ENCODE measurements at regions not wholly inside any gene's neighbourhood (a gene's known extent, or its start where the extent isn't known, plus 50 kb on each side); places are given as distances from the start of the nearest gene placed in this dataset.
A peak's percentile ranks its signal among the peaks of the same experiment; 100 is the strongest.

DNA sequence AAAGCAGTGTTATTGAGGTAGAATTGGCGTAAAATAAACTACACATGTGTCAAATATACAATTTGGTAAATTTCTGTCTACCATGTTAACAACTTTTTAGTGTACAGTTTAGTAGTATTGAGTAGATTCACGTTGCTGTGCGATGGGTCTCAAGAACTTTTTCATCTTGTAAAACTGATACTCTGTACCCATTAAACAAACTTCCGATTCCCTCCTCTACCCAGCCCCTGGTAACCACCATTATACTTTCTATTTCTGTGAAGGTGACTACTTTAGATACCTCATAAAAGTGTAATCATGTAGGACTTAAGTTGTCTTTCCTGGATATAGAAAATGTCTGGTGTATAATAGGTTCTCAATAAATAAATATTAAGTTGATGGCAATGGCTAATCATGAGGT is 408.5 kb upstream of the POT1 start:
- H3K27ac ChIP-seq: no peak overlapping the region
- TF ChIP-seq CTCF (IDR thresholded peaks at IDR 0.05): no peak
- H3K4me1 ChIP-seq: no peaks in the 10 kb centered on the region
- no peak for DNase-seq
- no peak for ATAC-seq
- intact Hi-C loops (cut with DNase I): no loop called here
- H3K27me3 ChIP-seq: no peaks in the 10 kb centered on the region
- H3K9me3 ChIP-seq: peaks cover 0 to 7% of the 10 kb centered on the region in 2 donors
- H3K4me3 ChIP-seq: no peak overlapping the region
- no peaks in the 10 kb centered on the region for H3K36me3 ChIP-seq

DNA sequence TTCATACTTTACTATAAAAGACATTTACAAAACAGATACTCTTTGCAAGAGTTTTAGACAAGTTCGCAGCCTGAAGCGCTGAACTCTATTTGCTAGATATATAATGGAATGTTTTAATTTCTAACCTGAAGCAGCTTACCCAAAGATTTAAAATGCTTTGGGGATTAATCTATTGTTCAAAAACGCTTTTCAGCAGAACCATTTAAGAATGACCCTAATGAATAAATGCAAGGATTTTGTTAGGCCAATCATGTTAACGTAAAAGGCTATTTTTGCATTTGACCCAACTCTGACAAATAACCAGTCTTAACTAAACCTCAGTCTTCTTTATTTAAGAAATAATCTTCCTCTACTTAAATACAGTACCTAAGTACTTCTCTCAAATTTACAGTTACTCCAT is 406.7 kb upstream of the POT1 start:
- H3K27me3 ChIP-seq: no peaks in the 10 kb centered on the region
- no peak for ATAC-seq
- intact Hi-C loops (cut with DNase I): no loop called here

GRCh38 chr7:125326666-125327255 is 397.1 kb upstream of the POT1 start:
- no peak overlapping the region for H3K4me3 ChIP-seq
- no peak for ATAC-seq
- intact Hi-C loops (cut with DNase I): no loop called here
- no peak for DNase-seq
- no peaks in the 10 kb centered on the region for H3K4me1 ChIP-seq
- H3K27me3 ChIP-seq: no peaks in the 10 kb centered on the region
- no peak for TF ChIP-seq CTCF (IDR thresholded peaks at IDR 0.05)
- H3K9me3 ChIP-seq: peaks cover 0 to 7% of the 10 kb centered on the region in 2 donors
- H3K36me3 ChIP-seq: no peaks in the 10 kb centered on the region
- H3K27ac ChIP-seq: no peak overlapping the region

More for the DNA sequence above, 406.7 kb upstream of the POT1 start:
- H3K36me3 ChIP-seq: no peaks in the 10 kb centered on the region
- no peak overlapping the region for H3K27ac ChIP-seq
- H3K9me3 ChIP-seq: peaks cover 0 to 12% of the 10 kb centered on the region in 2 donors
- no peaks in the 10 kb centered on the region for H3K4me1 ChIP-seq
- no peak overlapping the region for H3K4me3 ChIP-seq
- TF ChIP-seq CTCF (IDR thresholded peaks at IDR 0.05): no peak
- no peak for DNase-seq

DNA sequence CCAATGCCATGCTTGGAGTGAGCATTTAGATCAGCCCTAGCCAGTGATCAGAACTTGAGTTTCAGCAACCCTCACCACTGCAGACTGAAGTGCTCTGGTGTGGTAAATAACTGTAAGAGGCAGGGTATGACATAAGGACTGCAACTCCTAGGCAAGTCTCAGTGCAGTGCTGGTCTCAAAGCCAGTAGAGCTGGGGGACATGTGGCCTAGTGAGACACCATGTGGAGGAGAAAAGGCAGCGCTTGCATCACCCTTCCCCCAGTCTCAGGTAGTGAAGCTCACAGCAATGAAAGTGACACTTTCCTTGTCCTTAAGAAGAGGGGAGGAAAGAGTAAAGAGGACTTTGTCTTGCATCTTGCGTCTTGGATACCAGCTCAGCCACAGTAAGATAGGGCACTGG is 386.8 kb upstream of the POT1 start:
- no peak for TF ChIP-seq CTCF (IDR thresholded peaks at IDR 0.05)
- peak; percentile 96 for ATAC-seq

DNA sequence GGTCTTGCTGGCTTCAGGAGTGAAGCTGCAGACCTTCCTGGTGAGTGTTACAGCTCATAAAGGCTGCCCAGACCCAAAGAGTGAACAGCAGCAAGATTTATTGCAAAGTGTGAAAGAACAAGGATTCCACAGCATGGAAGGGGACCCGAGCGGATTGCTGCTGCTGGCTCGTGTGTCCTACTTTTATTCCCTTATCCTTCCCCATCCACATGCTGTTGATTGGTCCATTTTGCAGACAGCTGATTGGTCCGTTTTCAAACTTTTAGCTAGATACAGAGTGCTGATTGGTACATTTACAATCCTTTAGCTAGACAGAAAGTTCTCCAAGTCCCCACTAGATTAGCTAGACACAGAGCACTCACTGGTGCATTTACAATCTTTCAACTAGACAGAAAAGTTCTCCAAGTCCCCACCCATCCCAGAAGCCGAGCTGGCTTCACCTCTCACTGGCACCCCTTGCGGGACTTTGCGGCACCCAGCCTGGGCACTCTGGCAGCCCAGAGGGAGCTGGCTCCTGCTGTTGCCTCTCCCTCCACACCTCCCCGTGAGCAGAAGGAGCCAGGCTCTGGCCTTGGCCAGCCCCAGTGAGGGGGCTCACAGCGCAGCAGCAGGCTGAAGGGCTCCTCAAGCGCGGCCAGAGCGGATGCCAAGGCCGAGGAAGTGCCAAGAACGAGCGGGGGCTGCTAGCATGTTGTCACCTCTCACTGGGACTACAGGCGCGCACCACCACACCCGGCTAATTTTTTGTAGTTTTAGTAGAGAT is 369.6 kb upstream of the POT1 start:
- intact Hi-C loops (cut with DNase I): no loop called here
- no peak for TF ChIP-seq CTCF (IDR thresholded peaks at IDR 0.05)
- no peaks in the 10 kb centered on the region for H3K27me3 ChIP-seq
- H3K9me3 ChIP-seq: peaks cover 0 to 6% of the 10 kb centered on the region in 2 donors
- H3K36me3 ChIP-seq: no peaks in the 10 kb centered on the region
- ATAC-seq (no peak), DNase-seq (no peak)
- no peaks in the 10 kb centered on the region for H3K4me1 ChIP-seq
- H3K4me3 ChIP-seq: no peak overlapping the region
- no peak overlapping the region for H3K27ac ChIP-seq

More for the DNA sequence above, 386.8 kb upstream of the POT1 start:
- Histone ChIP-seq H3K27ac (no peak overlapping the region), H3K27me3 (no peaks in the 10 kb centered on the region), H3K4me1 (no peaks in the 10 kb centered on the region), H3K4me3 (no peak overlapping the region), H3K36me3 (no peaks in the 10 kb centered on the region), H3K9me3 (peaks cover 0 to 11% of the 10 kb centered on the region in 2 donors)
- intact Hi-C loops (cut with DNase I): no loop called here
- peak in 3 of 4 donors; percentile 11 to 64 (median 34) for DNase-seq
